HG02973 (cell line): ENCODE measurements at regions not wholly inside any gene's neighbourhood (a gene's known extent, or its start where the extent isn't known, plus 50 kb on each side); places are given as distances from the start of the nearest gene placed in this dataset.

Experiments used
- ATAC-seq: cut with Tn5 transposase; IDR thresholded peaks from one replicate; pipeline ENCODE4 v1.9.1; 2021; ENCODE audit warnings: moderate library complexity; ENCODE audit not compliant: unreplicated experiment

DNA sequence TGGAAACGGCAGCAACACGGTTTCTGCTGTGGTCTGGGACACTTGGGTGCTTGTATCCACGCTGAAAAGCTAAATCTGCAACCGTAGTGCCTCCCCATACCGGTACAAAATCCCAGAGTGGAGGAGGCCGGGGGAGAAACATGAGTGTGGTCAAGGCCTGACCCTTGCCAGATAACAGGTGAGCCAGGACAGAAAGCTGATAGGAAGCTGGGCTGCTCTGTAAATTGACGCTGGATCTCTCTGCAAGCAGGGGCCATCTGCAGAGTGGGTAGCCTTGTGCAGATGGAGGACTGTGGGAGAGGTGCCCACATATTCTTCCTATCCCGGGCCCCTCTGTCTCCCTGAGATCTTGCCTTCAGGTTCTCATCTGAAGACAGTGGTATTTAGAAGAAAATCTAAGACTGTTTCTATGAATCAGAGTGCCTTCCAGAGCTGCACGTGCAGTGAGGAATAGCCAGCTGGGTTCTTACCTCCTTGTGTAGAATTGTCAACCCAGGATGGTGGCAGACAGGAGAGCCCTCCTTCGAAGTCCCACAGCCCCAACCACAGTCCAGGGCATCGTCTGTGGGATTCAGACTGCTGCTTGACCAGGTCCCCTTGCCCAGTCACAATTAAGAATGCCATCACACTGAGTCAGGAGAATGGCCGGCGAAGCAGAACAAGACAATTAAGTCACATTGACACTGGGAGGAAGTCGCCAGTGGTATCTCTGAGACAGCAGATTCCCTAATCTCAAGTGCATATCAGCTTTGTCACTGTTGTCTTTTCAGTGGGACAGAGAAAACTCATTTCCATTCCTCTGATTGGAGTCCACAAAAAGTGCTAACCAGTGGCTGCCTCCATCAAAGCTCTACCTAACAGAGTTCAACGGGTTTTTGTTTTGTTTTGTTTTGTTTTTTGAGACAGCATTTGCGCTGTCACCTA lies 100.0 kb upstream of the RIPOR2 start:
- peak; percentile 43 for ATAC-seq

DNA sequence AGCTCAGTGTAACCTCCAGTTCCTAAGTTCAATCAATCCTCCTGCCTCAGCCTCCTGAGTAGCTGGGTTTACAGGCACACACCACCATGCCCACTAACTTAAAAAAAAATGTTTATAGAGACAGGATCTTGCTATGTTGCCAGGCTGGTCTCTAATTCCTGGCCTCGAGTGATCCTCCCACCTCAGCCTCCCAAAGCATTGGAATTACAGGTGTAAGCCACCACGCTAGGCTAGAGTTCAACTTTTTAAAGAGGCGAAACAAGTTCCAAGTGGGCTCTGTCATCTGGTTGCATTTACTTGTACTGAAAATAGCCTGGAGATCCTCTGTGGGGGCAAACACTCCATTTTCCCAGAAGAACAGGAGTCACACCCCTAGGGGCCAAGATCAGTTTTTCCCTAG lies 100.7 kb upstream of the RIPOR2 start:
- ATAC-seq = no peak

DNA sequence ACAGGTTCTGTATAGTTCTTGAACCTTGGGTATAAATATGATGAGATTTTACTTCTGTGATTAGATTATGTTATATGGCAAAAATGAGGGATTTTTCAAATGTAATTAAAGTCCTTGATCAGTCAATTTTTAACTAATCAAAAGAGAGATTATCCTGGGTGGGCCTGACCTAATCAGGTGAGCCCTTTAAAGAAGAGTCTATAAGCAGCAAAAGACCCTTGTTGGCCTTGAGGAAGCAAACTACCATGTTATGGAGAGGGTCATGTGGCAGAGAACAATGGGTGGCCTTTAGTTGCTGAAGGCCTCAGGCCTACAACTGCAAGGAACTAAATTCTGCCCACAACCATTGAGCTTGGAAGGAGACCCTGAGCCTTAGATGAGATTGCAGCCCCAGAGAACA lies 102.5 kb upstream of the RIPOR2 start:
- no peak for ATAC-seq

DNA sequence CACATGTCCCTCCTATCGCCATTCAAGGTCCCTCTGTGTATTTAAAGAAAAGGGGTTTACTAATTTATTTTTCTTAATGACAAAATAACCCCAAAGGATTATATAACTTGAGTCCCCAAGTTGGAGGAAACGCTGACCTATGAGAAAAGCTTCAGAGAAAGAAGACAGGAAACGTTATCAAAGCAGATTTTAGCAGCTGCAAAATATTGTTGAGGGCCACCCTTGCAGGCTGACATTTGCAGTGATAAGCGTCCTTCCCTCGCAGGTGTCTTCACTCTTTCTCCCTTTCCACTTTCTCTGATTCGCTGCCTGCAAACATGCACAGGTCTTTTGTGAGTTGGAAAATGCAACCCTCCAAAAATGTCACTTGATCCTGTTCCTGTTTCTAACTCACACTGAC lies 103.2 kb upstream of the RIPOR2 start:
- ATAC-seq = no peak

DNA sequence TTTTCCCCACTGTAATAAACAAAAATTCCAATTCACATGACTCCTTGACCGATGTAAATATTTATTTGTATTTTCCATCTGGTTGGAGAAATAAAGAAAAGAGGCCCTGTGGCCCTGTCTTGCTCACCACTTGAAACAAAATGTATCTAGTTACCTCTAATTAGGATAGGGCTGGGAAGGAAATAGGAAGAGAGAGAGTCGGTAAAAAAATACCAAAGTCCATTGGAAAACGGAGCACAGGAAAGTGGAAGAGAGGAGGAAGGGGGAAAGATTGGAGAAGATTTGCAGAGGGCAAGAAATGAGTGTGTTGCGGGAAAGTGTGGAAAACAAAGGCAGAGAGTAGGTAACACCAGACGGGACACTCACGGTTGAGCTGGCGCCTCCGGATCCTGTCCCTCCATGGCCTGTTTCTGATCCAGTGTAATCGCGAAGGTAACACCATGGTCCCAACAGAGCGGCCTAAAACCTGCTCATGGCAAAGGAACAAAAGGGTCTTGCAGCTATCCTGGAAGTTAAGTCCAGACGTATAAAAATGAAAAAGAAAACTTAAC lies 105.8 kb upstream of the RIPOR2 start:
- no peak for ATAC-seq

DNA sequence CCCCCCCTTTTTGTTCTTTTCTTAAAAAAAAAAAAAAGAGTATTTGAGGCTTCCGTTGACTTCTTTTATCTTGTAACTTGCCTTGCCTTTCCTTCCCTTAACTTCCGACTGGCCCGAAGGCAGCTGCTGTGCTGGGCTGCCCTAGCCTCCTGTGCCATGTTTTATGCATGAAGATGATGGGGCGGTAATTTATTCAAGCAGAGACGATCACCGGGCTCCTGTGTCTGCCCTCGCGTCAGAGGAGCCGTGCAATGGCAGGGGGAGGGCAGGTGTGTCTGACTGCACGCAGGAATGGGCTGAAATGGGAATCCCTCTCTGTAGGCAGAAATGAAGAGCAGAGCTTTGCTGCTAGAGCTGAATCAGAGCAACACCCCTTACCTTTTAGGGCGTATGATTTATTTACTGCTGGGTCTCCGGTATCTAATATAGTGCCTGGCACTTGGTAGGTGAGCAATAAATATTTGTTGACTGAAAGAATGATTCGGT lies 106.3 kb upstream of the RIPOR2 start:
- ATAC-seq = peak; percentile 42

DNA sequence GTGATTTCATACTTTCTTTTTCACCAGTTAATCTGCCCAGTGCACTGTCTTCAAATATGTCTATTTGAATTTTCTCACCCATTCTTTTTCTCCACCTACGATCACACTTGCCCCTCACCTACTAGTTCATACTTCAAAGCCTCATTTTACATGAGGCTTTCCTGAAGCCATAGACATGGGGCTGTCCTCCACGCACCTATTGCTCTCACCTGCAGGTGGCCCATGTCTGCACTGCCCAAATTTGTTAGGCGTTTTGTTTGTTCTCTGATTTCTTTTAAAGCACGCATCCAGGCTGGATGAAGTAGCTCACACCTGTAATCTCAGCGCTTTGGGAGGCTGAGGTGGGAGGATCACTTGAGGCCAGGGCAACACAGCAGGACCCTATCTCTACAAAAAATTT lies 106.8 kb upstream of the RIPOR2 start:
- ATAC-seq = peak; percentile 21

DNA sequence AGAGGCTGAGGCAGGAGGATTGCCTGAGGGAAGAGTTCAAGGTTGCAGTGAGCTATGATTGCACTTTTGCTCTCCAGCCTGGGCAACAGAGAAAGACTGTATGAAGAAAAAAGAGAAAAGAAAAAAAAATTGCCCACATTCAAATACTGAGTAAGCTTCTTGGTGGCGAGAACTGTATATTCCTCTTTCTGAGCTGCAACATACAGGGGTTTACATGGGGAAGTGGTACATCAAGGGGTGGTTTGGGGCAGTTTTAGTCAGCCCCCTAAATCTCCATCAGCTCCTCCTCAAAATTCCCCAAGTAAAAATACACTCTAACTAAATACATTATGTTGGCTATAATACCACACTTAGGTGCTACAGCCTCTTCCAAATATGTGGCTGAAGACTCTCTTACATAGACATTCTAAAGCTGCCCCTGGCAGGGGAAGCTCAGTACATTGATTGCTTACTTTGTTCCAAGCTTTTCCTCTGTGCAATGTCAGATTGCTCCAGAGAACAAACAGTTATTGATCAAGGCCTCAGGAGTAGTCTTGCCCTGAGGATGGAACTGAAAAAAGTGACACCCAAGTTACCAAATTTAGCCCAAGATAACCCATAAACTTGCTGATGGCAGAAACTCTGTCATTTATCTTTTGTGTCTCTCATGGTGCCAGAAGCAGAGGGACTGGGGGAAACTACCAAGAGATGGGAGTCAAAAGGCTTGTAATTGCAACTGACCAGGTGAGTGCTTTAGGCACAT lies 107.4 kb upstream of the RIPOR2 start:
- ATAC-seq = no peak

DNA sequence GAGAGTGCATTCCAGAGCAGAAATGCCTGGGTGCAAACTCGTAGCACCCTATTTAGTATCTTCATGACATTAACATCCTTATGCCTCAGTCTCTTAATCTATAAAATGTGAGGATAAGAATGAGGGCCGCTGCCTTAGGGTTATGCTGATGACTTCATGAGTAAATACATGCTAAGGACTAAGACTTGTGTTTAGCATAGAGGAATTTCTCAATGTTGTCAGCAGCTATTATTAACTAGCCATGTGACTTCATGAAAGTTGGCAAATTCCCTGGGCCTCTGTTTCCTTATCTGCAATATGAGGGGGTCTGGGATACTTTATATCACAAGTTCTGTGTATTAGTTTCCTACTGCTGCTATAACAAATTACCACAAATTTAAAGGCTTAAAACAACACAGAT lies 108.1 kb upstream of the RIPOR2 start:
- ATAC-seq = no peak

DNA sequence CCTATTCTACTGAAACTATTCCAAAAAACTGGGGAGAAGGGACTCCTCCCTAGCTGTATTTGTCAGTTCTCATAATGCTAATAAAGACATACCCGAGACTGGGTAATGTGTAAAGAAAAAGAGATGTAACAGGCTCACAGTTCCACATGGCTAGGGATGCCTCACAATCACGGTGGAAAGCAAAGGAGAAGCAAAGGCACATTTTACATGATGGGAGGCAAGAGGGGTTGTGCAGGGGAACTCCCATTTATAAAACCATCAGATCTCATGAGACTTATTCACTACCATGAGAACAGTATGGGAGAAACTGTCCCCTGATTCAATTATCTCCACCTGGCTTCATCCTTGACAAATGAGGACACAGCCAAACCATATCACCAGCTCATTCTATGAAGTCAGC lies 111.2 kb upstream of the RIPOR2 start:
- no peak for ATAC-seq

DNA sequence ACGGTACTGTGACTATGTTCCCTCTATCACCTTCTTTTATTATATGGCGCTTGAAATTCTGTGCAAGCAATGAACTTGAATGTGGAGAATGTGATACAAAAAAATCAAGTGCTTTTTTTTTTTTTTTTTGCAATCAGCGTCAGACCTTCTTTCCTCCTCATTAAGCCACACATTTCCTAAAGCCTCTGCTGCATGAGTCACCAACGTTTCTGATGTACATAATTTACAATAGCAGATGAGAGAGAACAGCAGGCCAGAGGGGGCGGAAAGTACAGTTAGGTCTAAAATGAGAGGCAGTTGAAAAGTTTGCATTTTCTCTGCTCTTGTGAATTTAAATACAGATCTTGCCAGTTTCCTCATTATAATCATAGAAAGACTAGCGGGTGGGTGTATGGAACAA lies 114.6 kb upstream of the RIPOR2 start:
- ATAC-seq = no peak

DNA sequence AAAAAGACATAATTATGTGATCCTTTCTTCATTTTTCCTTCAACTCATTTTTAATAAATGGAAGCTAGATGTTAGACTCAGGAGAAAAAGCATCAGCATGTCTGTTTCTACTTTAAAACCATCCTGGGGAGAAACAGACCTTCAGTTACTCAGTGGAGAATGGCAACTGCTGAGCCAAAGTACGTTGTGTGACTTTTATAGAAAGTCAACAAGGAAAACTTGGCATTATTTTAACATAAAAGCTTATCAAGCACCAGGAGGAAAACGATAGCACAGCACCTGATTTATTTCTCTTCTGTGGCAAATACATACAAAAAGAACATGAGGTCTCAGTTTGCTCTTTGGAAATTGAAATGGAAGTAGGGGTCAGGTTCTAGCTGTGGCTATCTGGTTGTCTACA lies 115.3 kb upstream of the RIPOR2 start:
- no peak for ATAC-seq

DNA sequence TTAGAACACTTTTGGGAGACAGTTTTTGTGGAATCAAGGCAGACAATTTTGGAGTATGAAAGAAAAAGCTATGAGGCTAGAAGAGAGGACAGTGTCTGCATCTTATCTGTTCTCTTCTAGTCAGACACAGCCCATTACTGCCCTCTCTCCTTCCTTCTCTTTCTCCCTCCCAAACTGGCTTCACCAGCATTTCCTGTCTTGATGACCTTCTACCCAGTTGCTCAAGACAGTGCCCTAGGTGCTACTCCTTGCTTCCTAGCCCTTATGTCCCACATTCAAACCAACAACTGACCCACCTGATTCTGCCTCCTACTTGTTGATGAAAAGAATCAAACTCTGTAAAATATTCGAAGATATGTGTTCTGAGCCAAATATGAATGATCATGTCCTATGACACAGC lies 116.4 kb upstream of the RIPOR2 start:
- ATAC-seq = no peak

DNA sequence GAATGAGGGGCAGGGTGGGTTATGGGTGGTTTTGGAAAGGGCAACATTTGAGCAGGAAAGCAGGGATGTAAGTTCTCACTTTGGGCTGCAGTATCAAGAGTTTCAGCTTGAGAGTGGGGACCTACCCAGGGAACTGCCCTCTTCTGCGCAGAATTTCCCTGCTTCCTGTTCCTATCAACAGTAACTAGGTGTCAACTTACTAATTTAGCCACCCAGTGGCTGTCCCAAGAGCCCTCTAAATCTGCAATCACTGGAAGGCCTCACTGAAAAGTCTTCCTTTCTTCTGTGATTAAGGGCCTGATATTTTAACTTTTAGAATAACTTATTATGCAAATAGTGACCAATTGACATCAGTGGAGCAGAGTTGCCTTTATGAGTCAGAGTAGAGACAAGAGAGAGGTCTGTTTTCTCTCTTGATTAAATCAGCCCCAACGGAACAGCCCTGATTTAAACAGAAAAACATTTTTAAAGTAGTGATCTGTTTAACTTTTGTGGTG lies 118.2 kb upstream of the RIPOR2 start:
- peak; percentile 77 for ATAC-seq

DNA sequence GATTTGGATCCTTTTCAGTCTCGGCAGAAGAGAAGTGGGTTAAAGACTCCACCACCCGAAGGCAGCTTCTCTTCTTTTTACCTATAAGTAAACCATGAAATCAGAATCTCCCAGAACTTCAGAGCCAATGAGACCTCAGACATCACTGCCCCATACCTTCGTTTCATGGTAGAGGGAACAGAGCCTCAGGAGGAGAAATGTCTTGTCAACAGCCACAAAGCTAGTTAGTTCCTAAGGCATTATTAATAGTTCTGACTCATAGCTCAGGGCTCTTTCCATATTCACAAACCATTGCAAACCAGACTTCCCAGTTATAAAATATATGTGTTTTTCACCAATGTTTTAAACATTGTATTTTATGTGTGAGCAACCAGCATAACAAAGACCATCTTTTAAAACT lies 118.7 kb upstream of the RIPOR2 start:
- no peak for ATAC-seq

DNA sequence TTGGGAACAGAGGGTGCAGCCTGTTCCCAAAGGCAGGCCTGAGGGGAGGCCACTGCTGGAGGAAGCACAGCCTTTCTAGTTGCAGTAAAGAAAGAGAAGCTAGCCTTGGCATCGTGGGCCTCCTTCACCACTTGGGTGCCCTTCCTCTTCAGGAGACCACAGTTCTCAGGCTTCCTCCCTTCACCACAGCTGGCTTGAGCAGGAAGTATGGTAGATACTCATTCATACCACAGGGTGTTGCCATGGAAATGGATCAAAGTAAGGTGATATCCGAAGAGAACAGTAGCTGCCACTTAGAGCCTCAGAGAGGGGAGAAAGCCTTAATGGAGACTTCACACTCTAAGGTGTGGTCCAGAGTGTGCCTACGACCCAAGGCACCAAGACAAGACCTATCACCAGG lies 120.4 kb upstream of the RIPOR2 start:
- peak; percentile 50 for ATAC-seq

DNA sequence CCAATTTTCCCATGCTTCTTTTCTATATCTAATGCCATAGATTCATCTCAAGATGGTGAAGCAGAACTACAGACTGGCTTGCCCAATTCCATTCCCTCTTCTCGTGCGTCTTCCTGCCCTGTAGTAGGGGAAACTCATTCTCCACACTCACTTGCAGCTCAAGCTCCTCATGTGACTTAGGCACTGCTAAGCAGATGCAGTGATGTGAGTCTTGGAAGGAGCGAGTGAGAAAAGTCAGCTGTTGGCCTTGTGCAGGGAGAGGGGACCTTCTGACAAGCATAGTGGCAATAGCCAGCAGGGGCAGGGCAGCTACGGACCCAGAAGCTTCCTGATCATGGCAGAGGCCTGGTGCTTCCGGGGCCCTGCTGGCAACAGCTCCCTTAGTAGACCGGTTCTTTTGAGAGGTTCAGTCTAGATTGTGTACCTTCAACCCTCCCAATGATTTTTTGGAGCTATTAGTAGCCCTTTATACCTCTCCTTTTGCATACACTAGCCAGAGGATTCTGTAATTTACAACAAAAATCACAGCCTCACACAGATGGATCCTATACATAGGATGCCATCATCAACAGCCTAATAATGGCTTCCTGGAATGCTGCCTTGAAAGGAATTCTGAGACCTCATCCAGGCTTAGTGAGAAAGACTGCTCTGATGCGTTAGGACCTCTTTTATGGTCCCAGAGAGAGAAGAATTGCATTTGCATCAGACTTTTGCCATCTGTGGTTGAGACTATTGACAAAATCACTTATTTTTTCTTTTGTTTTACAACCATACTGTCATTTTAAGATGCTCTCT lies 121.5 kb upstream of the RIPOR2 start:
- no peak for ATAC-seq

DNA sequence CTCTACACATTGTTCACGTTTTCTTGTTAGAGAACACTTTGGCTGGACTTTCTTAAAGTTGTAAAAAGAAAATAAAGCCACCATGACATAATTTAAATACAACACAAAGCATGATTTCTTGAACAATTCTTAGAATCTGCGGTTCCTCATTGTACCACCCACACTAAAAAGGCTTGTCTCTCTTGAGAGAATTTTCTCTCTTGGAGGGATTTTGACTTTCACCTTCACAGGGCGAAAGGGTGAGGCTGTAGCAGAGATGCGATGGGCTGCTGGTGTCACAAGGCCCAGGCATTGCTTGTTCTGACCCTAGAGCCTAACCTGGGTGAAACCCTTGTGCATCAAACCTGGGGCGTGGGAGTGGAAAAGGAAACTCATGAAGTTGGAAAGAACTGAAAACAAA lies 122.7 kb upstream of the RIPOR2 start:
- no peak for ATAC-seq

DNA sequence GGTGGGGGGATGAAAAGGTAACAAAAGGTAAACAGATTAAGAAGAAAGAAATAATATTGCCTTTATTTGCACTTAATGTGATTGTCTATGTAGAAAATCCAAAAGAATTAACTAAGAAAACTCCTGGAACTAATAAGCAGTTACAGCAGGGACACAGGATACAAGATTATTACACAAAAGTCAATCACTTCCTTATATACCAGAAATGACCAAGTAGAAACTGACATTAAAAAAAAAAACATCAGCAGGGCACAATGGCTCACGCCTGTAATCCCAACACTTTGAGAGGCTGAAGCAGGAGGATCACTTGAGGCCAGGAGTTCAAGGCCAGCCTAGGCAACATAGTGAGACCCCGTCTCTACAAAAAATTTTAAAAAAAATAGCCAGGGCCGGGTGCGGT lies 123.2 kb upstream of the RIPOR2 start:
- ATAC-seq = no peak

DNA sequence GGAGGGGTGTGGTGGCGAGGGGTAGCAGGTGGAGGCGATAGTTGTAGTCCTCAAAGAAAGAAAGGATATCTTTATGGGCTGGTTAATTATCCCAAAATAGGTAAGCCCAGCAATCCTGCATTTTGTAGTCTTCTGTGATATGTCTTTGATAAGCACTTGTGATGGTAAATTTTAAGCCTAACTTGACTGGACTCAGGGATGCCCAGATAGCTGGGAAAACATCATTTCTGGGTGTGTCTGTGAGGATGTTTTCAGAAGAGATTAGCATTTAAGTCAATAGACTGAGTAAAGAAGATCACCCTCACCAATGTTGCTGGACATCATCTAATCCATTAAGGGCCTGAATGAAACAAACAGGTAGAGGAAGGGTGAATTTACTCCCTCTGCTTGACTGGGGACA lies 124.8 kb upstream of the RIPOR2 start:
- no peak for ATAC-seq
